Panc1 (cell line): ENCODE measurements at regions not wholly inside any gene's neighbourhood (a gene's known extent, or its start where the extent isn't known, plus 50 kb on each side); places are given as distances from the start of the nearest gene placed in this dataset.

Experiments used
- ATAC-seq: fragments of 200-7000 bp; cut with Tn5 transposase; 2 replicates; pipeline ENCODE4 v1.9.1; 2020; ENCODE audit warnings: mild to moderate bottlenecking, moderate library complexity
- BruUV-seq: library from RNA; stranded (reverse); fragments of 400-500 nt; replicated peaks from 2 replicates; lab custom pipeline; 2021; lab: Mats Ljungman, UMichigan
- CTCF ChIA-PET: fragments of 300-600 bp; sonication (Branson Sonifier 250); formaldehyde crosslinking; loops from one replicate; lab custom pipeline; 2022; ENCODE audit warnings: antibody characterized with exemption; lab: Charles Lee
- POLR2A ChIA-PET: fragments of 300-600 bp; sonication (Branson Sonifier 250); formaldehyde crosslinking; loops from one replicate; lab custom pipeline; 2022; ENCODE audit warnings: antibody characterized with exemption; lab: Charles Lee
- DNase-seq: peaks from one replicate; pipeline ENCODE4 v3.0.0-alpha.2; 2010; ENCODE audit warnings: low read depth, low spot score
- H3K27ac ChIP-seq: 2 replicates; pipeline ENCODE4 v1.5.1; 2011; ENCODE audit warnings: mild to moderate bottlenecking, low read length, inconsistent platforms
- H3K27me3 ChIP-seq: fragments of 200-500 bp; sonication (Bioruptor generic); 2 replicates; pipeline ENCODE4 v1.6.0; 2014; ENCODE audit warnings: low read length, inconsistent platforms; ENCODE audit not compliant: control insufficient read depth, insufficient read depth
- H3K36me3 ChIP-seq: fragments of 200-500 bp; sonication (Bioruptor generic); 2 replicates; pipeline ENCODE4 v1.5.1; 2014; ENCODE audit warnings: inconsistent platforms, mild to moderate bottlenecking, low read length, moderate library complexity; ENCODE audit not compliant: control insufficient read depth, insufficient read depth
- H3K4me1 ChIP-seq: 2 replicates; pipeline ENCODE4 v1.5.1; 2011; ENCODE audit warnings: inconsistent platforms, mild to moderate bottlenecking, low read length, moderate library complexity; ENCODE audit not compliant: control insufficient read depth, insufficient read depth
- H3K4me3 ChIP-seq, 2 experiments: 2 replicates each; pipeline ENCODE4 v1.5.1; 2011 to 2012; ENCODE audit warnings: low read depth in 2 of 2, low read length in 2 of 2, mild to moderate bottlenecking in 2 of 2, inconsistent platforms in 1 of 2, moderate library complexity in 1 of 2
- H3K9me3 ChIP-seq: fragments of 200-500 bp; sonication (Bioruptor generic); 2 replicates; pipeline ENCODE4 v1.5.1; 2014; ENCODE audit warnings: low read depth, mild to moderate bottlenecking, inconsistent platforms, low read length, moderate library complexity; ENCODE audit not compliant: control insufficient read depth, insufficient read depth
- CTCF ChIP-seq: fragments of 450-650 bp; IDR thresholded peaks from 2 replicates; pipeline ENCODE4 v1.5.1; 2017; ENCODE audit warnings: mild to moderate bottlenecking
- POLR2AphosphoS5 ChIP-seq: IDR thresholded peaks from 2 replicates; pipeline ENCODE4 v1.6.1; 2012; ENCODE audit warnings: mild to moderate bottlenecking, low read depth, low read length, moderate library complexity
- SIN3A ChIP-seq: IDR thresholded peaks from 2 replicates; pipeline ENCODE4 v1.6.1; 2012; ENCODE audit warnings: low read depth, mild to moderate bottlenecking, low read length, moderate library complexity, borderline replicate concordance; ENCODE audit not compliant: insufficient read depth
- TCF7L2 ChIP-seq: IDR thresholded peaks from 2 replicates; pipeline ENCODE4 v1.6.1; 2011; ENCODE audit warnings: mild to moderate bottlenecking, low read depth, low read length, inconsistent platforms
- in situ Hi-C: cut with HindIII; loops from 2 replicates; pipeline ENCODE4 v1.10.0; 2016; ENCODE audit warnings: low sequenced_read_pairs, low pct_unique_long_range_greater_than_20kb
- intact Hi-C: fragments of 100-400 bp; cut with micrococcal nuclease; formaldehyde crosslinking; loops from one replicate; pipeline ENCODE4 v1.10.0; 2022; ENCODE audit not compliant: unreplicated experiment
- TF ChIP-seq, protein P1 (sequence below), 2 experiments: IDR thresholded peaks; 2 replicates each; pipeline ENCODE4 v1.6.1; 2011 to 2012; ENCODE audit warnings: low read depth in 2 of 2, control low read depth in 1 of 2, low read length in 1 of 2, mild to moderate bottlenecking in 1 of 2, moderate library complexity in 1 of 2; ENCODE audit not compliant: insufficient read depth in 1 of 2

DNA sequence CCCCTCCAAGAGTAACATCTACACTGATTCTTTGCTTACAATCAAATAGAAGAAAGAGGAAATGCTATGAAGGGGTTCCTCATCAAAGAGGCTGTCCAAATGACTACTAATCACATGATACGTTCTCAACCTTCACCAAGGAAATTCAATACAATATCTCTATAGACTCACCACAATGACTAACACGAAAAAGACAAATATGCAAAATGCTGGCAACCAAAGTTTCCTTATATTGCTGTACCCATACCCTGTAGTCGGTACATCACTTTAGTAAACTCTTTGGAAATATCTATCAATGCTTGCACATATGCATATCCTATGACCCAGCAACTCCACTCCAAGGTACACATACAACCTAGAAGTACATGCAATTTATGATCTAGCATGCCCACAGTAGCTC, 1296.6 kb downstream of the AACS start:
- no peak for ATAC-seq
- no TSS peak for BruUV-seq
- DNase-seq, result no peak
- Histone ChIP-seq H3K9me3 (no peaks in the 10 kb centered on the region), H3K36me3 (no peaks in the 10 kb centered on the region), H3K4me1 (no peaks in the 10 kb centered on the region), H3K27ac (no peak overlapping the region), H3K4me3 (no peak overlapping the region), H3K27me3 (no peaks in the 10 kb centered on the region)
- POLR2A ChIA-PET, result no interaction called here
- TF ChIP-seq POLR2AphosphoS5 (no peak), SIN3A (no peak), CTCF (no peak), TCF7L2 (no peak)
- TF ChIP-seq, protein P1, sequence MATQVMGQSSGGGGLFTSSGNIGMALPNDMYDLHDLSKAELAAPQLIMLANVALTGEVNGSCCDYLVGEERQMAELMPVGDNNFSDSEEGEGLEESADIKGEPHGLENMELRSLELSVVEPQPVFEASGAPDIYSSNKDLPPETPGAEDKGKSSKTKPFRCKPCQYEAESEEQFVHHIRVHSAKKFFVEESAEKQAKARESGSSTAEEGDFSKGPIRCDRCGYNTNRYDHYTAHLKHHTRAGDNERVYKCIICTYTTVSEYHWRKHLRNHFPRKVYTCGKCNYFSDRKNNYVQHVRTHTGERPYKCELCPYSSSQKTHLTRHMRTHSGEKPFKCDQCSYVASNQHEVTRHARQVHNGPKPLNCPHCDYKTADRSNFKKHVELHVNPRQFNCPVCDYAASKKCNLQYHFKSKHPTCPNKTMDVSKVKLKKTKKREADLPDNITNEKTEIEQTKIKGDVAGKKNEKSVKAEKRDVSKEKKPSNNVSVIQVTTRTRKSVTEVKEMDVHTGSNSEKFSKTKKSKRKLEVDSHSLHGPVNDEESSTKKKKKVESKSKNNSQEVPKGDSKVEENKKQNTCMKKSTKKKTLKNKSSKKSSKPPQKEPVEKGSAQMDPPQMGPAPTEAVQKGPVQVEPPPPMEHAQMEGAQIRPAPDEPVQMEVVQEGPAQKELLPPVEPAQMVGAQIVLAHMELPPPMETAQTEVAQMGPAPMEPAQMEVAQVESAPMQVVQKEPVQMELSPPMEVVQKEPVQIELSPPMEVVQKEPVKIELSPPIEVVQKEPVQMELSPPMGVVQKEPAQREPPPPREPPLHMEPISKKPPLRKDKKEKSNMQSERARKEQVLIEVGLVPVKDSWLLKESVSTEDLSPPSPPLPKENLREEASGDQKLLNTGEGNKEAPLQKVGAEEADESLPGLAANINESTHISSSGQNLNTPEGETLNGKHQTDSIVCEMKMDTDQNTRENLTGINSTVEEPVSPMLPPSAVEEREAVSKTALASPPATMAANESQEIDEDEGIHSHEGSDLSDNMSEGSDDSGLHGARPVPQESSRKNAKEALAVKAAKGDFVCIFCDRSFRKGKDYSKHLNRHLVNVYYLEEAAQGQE (IDR thresholded peaks at IDR 0.05; ENCODE audit: insufficient read depth in 1 of 2, low read depth in 2 of 2, low read length in 1 of 2), result no peak
- CTCF ChIA-PET, result no interaction called here
- intact Hi-C loops (no loop called here), in situ Hi-C loops (no loop called here)

GRCh38 chr12:126362493-126362892, 1297.3 kb downstream of the AACS start:
- no peaks in the 10 kb centered on the region for H3K27me3 ChIP-seq
- H3K4me3 ChIP-seq, result no peak overlapping the region
- no peaks in the 10 kb centered on the region for H3K9me3 ChIP-seq
- no peak for DNase-seq
- H3K4me1 ChIP-seq, result no peaks in the 10 kb centered on the region
- CTCF ChIA-PET, result no interaction called here
- POLR2A ChIA-PET, result no interaction called here
- no peak for ATAC-seq
- intact Hi-C loops, result no loop called here
- no TSS peak for BruUV-seq
- H3K36me3 ChIP-seq, result no peaks in the 10 kb centered on the region
- in situ Hi-C loops, result no loop called here
- no peak for TF ChIP-seq CTCF
- no peak for TF ChIP-seq SIN3A
- TF ChIP-seq, protein P1 (IDR thresholded peaks at IDR 0.05; ENCODE audit: insufficient read depth in 1 of 2, low read depth in 2 of 2, low read length in 1 of 2), result no peak
- no peak for TF ChIP-seq POLR2AphosphoS5
- TF ChIP-seq TCF7L2, result no peak
- no peak overlapping the region for H3K27ac ChIP-seq
